Upper lobe of left lung (tissue), 4 donors: ENCODE measurements at regions not wholly inside any gene's neighbourhood (a gene's known extent, or its start where the extent isn't known, plus 50 kb on each side); places are given as distances from the start of the nearest gene placed in this dataset.

Experiments
- POLR2AphosphoS5 ChIP-seq, 2 donors: sonication (generic); formaldehyde crosslinking; IDR thresholded peaks; one replicate each; pipeline ENCODE4 v1.5.1; 2017; ENCODE audit warnings: antibody characterized with exemption in 2 of 2
- TF ChIP-seq, protein P1 (sequence below), 6 experiments: fragments of 450-650 bp in 4 of 6; fragments of 200-600 bp in 2 of 6; sonication (generic) in 2 of 6; IDR thresholded peaks; one replicate each; pipeline ENCODE4 v1.5.1; 2016 to 2019; ENCODE audit warnings: antibody characterized with exemption in 6 of 6

- no peak for TF ChIP-seq POLR2AphosphoS5 (IDR thresholded peaks at IDR 0.05)
- TF ChIP-seq, protein P1, sequence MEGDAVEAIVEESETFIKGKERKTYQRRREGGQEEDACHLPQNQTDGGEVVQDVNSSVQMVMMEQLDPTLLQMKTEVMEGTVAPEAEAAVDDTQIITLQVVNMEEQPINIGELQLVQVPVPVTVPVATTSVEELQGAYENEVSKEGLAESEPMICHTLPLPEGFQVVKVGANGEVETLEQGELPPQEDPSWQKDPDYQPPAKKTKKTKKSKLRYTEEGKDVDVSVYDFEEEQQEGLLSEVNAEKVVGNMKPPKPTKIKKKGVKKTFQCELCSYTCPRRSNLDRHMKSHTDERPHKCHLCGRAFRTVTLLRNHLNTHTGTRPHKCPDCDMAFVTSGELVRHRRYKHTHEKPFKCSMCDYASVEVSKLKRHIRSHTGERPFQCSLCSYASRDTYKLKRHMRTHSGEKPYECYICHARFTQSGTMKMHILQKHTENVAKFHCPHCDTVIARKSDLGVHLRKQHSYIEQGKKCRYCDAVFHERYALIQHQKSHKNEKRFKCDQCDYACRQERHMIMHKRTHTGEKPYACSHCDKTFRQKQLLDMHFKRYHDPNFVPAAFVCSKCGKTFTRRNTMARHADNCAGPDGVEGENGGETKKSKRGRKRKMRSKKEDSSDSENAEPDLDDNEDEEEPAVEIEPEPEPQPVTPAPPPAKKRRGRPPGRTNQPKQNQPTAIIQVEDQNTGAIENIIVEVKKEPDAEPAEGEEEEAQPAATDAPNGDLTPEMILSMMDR (IDR thresholded peaks at IDR 0.05): peak in 2 of 6 experiments; percentile 26 to 27
Observed at GRCh38 chr7:19982841-19983835, 209.7 kb upstream of the TMEM196 start.
